Kidney glomerular epithelial cell (primary cell): ENCODE measurements at regions not wholly inside any gene's neighbourhood (a gene's known extent, or its start where the extent isn't known, plus 50 kb on each side); places are given as distances from the start of the nearest gene placed in this dataset.

Experiments
- DNase-seq: peaks from one replicate; lab custom pipeline; 2025; lab: John Stamatoyannopoulos, UW

- DNase-seq: no peak
Observed at GRCh38 chr1:212190169-212190568, 95.0 kb upstream of the PPP2R5A start.

- no peak for DNase-seq
Observed at GRCh38 chr1:212192261-212192998, 92.8 kb upstream of the PPP2R5A start.

- no peak for DNase-seq
Observed at GRCh38 chr1:212196355-212196754, 88.9 kb upstream of the PPP2R5A start.

- DNase-seq: no peak
Observed at GRCh38 chr1:212201461-212201860, 83.7 kb upstream of the PPP2R5A start.

- no peak for DNase-seq
Observed at GRCh38 chr1:212203630-212204029, 81.6 kb upstream of the PPP2R5A start.

GRCh38 chr1:212205006-212205405 is 80.2 kb upstream of the PPP2R5A start:
- DNase-seq: no peak

- DNase-seq: no peak
Observed at GRCh38 chr1:212205843-212206242, 79.4 kb upstream of the PPP2R5A start.

- DNase-seq: no peak
Observed at GRCh38 chr1:212207118-212207517, 78.1 kb upstream of the PPP2R5A start.

GRCh38 chr1:212207822-212208520 is 77.2 kb upstream of the PPP2R5A start:
- no peak for DNase-seq

- DNase-seq: no peak
Observed at GRCh38 chr1:212208978-212209644, 76.1 kb upstream of the PPP2R5A start.

GRCh38 chr1:212211371-212211770 is 73.8 kb upstream of the PPP2R5A start:
- DNase-seq: no peak

- no peak for DNase-seq
Observed at GRCh38 chr1:212212343-212212742, 72.9 kb upstream of the PPP2R5A start.

GRCh38 chr1:212212906-212213305 is 72.3 kb upstream of the PPP2R5A start:
- no peak for DNase-seq

- DNase-seq: no peak
Observed at GRCh38 chr1:212213784-212214183, 71.4 kb upstream of the PPP2R5A start.

GRCh38 chr1:212214325-212214724 is 70.9 kb upstream of the PPP2R5A start:
- no peak for DNase-seq

- DNase-seq: no peak
Observed at GRCh38 chr1:212215910-212216309, 69.3 kb upstream of the PPP2R5A start.

GRCh38 chr1:212217633-212218032 is 67.6 kb upstream of the PPP2R5A start:
- no peak for DNase-seq

GRCh38 chr1:212218065-212218464 is 67.1 kb upstream of the PPP2R5A start:
- no peak for DNase-seq

GRCh38 chr1:212218911-212219310 is 66.3 kb upstream of the PPP2R5A start:
- DNase-seq: peak; percentile 99

GRCh38 chr1:212219679-212220463 is 65.3 kb upstream of the PPP2R5A start:
- DNase-seq: peak; percentile 94

GRCh38 chr1:212221801-212222200 is 63.4 kb upstream of the PPP2R5A start:
- no peak for DNase-seq

GRCh38 chr1:212224102-212224501 is 61.1 kb upstream of the PPP2R5A start:
- DNase-seq: no peak
